HCT116 (cell line): ENCODE measurements at regions not wholly inside any gene's neighbourhood (a gene's known extent, or its start where the extent isn't known, plus 50 kb on each side); places are given as distances from the start of the nearest gene placed in this dataset.

Source experiments
- CEBPB ChIP-seq: IDR thresholded peaks from 2 replicates; pipeline ENCODE4 v1.6.1; 2012; ENCODE audit warnings: low read depth
- CTCF ChIP-seq, 3 experiments: fragments of 200-600 bp in 1 of 3; sonication (generic) in 1 of 3; IDR thresholded peaks in 2 of 3; conservative IDR thresholded peaks in 1 of 3; 2 replicates each; pipeline ENCODE4 v1.5.1; 2012 to 2017; ENCODE audit warnings: low read depth in 2 of 3, low read length in 2 of 3, antibody characterized with exemption in 1 of 3, borderline replicate concordance in 1 of 3, control low read depth in 1 of 3, mild to moderate bottlenecking in 1 of 3, mixed read lengths in 1 of 3, mixed run types in 1 of 3, moderate library complexity in 1 of 3; ENCODE audit not compliant: insufficient read depth in 1 of 3
- POLR2AphosphoS5 ChIP-seq: IDR thresholded peaks from 2 replicates; pipeline ENCODE4 v1.6.1; 2011; ENCODE audit warnings: mild to moderate bottlenecking, low read depth, low read length, moderate library complexity
- RAD21 ChIP-seq: IDR thresholded peaks from 2 replicates; pipeline ENCODE4 v1.6.1; 2012; ENCODE audit warnings: low read depth, mild to moderate bottlenecking
- SIN3A ChIP-seq: IDR thresholded peaks from 2 replicates; pipeline ENCODE4 v1.6.1; 2012; ENCODE audit warnings: low read depth
- ZFX ChIP-seq: fragments of 450-650 bp; IDR thresholded peaks from 2 replicates; pipeline ENCODE4 v1.6.1; 2017
- TF ChIP-seq, protein P1 (sequence below): IDR thresholded peaks from 2 replicates; pipeline ENCODE4 v1.6.1; 2012

DNA sequence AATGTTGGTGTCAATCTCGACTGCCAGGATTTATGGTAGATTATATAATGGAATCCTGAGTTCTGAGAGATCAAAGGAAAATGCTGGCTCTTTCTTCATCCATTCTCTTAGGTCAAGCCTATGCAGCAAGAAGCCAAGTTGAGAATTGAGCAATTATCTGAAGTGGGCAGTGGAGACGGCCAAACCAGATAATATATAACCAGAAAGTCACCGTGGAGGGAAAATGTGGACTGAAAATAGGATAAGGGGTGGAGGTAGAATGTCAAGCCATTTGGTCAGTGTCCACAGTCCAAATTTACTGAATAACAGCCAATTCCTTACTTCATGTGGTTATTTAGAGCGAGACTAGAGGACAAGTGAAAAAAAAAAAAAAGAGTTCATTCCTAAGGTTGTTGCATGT lies 107.8 kb upstream of the ESR1 start:
- no peak for TF ChIP-seq SIN3A
- TF ChIP-seq ZFX = no peak
- TF ChIP-seq POLR2AphosphoS5 = no peak
- TF ChIP-seq, protein P1, sequence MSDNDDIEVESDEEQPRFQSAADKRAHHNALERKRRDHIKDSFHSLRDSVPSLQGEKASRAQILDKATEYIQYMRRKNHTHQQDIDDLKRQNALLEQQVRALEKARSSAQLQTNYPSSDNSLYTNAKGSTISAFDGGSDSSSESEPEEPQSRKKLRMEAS = no peak
- TF ChIP-seq CTCF (IDR thresholded peaks at IDR 0.05 in 2 of 3, conservative IDR thresholded peaks at IDR 0.05 in 1 of 3; ENCODE audit: borderline replicate concordance in 1 of 3, insufficient read depth in 1 of 3, low read depth in 2 of 3, low read length in 2 of 3) = no peak
- TF ChIP-seq RAD21 = no peak
- TF ChIP-seq CEBPB = no peak
